ENCODE measurements at regions not wholly inside any gene's neighbourhood (a gene's known extent, or its start where the extent isn't known, plus 50 kb on each side); places are given as distances from the start of the nearest gene placed in this dataset.

DNA sequence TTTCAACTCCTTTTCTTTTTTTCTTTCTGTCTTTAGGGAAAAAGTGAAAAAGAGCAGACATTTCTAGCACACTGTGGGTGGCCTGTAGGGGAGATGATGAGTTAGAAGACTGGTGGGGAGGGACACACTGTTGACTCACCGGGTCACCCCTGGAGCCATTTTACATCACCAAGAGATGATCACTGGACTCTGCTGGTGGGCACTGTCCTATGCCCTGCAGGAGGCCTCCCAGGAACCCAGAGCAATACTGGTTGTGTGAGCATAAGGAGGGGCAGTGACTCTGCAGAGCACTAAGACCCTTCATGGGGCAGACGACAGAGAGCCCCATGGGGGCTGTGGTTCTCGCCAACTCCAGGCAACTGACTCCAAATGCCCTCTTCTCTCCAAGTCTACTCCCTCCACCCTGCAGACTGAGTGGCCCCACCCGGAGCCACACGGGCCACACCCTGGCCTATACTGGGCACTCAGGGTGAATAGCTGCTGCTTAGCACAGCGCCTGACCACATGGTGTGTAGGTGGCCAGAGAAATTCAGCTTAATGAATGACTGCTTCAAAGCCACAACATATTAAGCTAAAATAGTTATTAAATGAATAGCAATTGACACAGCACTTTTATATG lies 177.5 kb downstream of the CDC5L start:
- TF ChIP-seq, protein P1, sequence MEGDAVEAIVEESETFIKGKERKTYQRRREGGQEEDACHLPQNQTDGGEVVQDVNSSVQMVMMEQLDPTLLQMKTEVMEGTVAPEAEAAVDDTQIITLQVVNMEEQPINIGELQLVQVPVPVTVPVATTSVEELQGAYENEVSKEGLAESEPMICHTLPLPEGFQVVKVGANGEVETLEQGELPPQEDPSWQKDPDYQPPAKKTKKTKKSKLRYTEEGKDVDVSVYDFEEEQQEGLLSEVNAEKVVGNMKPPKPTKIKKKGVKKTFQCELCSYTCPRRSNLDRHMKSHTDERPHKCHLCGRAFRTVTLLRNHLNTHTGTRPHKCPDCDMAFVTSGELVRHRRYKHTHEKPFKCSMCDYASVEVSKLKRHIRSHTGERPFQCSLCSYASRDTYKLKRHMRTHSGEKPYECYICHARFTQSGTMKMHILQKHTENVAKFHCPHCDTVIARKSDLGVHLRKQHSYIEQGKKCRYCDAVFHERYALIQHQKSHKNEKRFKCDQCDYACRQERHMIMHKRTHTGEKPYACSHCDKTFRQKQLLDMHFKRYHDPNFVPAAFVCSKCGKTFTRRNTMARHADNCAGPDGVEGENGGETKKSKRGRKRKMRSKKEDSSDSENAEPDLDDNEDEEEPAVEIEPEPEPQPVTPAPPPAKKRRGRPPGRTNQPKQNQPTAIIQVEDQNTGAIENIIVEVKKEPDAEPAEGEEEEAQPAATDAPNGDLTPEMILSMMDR (IDR thresholded peaks at IDR 0.05; ENCODE audit: borderline replicate concordance, insufficient read depth, low read depth, low read length) = no peak
- no peak overlapping the region for H3K4me3 ChIP-seq (ENCODE audit: low read depth, low read length)

DNA sequence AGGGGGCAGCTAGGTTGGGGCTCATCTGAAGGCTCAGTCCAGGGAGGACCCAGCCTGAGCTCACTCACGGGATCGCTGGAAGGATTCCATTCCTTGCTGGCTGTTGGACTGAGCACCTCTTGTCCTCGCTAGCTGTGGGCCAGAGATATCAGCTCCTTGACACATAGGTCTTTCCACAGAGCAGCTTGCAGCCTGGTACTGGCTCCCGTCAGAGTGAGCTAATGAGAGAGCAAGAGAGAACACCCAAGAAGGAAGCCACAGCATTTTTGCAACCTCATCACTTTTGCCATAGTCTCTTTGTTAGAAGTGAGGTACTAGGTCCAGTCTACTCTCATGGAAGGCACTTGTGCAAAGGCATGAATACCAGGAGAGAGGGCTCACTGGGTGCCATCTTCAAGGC lies 179.9 kb downstream of the CDC5L start:
- no peak overlapping the region for H3K4me3 ChIP-seq (ENCODE audit: low read depth, low read length)
- TF ChIP-seq, protein P1 (IDR thresholded peaks at IDR 0.05; ENCODE audit: borderline replicate concordance, insufficient read depth, low read depth, low read length) = no peak

DNA sequence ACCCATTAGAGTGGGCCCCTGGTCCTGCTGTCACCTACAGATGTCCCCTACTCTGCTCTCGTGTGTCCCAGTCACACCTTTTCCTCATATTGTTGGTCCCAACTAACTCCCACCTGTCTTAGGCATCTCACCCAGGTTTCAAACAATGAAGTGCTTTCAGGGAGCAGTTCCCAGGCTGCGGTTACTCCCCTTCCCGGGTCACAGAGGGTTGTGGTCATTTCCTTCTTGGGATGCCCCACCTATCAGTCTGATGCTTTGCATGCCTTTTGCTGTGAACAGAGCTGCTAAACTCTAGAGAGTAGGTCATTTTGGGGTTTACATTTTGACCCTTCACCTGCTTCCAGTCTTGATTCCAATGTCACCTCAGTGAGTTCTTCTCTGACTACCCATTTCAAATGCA lies 181.6 kb downstream of the CDC5L start:
- H3K4me3 ChIP-seq (ENCODE audit: low read depth, low read length) = no peak overlapping the region
- TF ChIP-seq, protein P1 (IDR thresholded peaks at IDR 0.05; ENCODE audit: borderline replicate concordance, insufficient read depth, low read depth, low read length) = no peak

DNA sequence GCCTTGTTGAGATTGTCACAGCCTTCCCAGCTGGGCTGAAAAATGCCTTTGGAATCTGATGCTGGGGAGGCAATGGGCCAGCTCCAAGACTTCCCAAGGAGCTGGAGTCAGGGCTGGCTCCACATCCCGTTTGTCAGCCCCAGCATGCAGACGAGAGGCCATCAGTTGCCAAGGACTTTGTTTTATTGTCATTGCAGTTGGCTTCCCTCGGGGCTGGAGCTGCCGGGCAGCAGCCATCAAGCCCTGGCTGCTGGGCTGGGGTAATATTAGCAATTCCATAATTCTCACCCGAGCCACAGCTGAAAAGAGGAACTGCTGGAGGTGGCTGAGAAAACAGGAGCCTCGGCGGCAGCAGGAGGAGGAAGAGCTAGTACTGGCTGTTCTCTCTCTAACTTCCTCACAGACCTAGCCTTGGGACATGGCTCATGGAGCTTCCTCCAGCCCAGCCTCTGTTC lies 182.5 kb downstream of the CDC5L start:
- H3K4me3 ChIP-seq (ENCODE audit: low read depth, low read length) = no peak overlapping the region
- TF ChIP-seq, protein P1 (IDR thresholded peaks at IDR 0.05; ENCODE audit: borderline replicate concordance, insufficient read depth, low read depth, low read length) = no peak

DNA sequence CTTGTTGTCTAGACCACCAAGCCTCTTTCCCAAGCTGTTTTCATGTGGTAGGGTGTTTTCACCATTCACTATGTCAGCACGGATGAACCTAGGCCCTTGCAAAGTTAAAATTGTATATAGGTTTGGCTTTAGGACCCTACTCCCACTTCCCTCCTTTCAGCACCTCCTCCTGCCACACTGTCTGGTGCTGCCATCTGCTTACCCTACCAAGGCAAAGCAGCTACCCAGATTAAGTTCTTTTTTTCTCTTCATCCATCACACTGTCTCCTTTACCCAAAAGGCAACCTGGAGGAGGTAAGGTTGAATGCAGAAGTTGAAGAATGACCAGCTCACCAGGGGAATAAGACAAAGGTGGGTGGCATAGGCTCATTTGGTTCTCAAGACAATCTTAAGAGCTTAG lies 184.0 kb downstream of the CDC5L start:
- H3K4me3 ChIP-seq (ENCODE audit: low read depth, low read length) = no peak overlapping the region
- TF ChIP-seq, protein P1 (IDR thresholded peaks at IDR 0.05; ENCODE audit: borderline replicate concordance, insufficient read depth, low read depth, low read length) = no peak

DNA sequence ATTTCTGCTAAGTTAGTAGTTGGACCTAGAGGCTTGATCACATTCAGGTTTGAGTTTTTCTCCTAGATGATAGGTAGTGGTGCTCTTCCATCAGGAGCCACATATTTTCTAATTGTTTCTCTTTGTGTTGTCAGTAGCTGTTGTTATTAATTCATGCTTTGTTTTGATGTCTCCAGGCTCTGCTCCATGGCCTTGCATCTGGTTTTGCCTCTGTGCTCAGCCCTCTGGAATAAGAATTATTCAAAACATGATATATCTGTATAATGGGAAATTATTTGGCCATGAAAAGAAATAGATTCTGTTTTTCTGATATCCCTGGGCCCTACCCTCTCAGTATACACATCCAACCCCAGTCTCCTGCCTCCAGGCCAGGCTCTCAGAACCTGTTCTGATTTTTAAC lies 184.8 kb downstream of the CDC5L start:
- no peak overlapping the region for H3K4me3 ChIP-seq (ENCODE audit: low read depth, low read length)
- TF ChIP-seq, protein P1 (IDR thresholded peaks at IDR 0.05; ENCODE audit: borderline replicate concordance, insufficient read depth, low read depth, low read length) = no peak

DNA sequence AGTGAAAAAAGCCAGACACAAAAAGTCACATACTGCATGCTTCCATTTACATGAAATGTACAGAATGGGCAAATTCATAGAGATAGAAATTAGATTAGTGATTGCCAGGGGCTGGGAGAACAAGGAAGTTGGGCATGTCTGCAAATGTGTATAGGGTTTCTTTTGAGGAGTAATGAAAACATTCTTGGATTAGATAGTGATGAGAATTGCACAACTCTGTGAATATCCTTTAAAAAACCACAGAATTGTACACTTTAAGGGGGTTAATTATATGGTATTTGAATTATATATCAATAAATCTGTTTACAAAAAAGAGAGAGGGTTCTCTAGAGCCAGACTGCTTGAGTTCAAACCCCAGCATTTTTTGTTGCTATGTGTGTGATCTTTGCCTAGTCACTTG lies 188.1 kb downstream of the CDC5L start:
- TF ChIP-seq, protein P1 (IDR thresholded peaks at IDR 0.05; ENCODE audit: borderline replicate concordance, insufficient read depth, low read depth, low read length) = no peak
- no peak overlapping the region for H3K4me3 ChIP-seq (ENCODE audit: low read depth, low read length)
